IMR-90 (cell line): ENCODE measurements at regions not wholly inside any gene's neighbourhood (a gene's known extent, or its start where the extent isn't known, plus 50 kb on each side); places are given as distances from the start of the nearest gene placed in this dataset.

Source experiments
- RFX5 ChIP-seq: IDR thresholded peaks from 2 replicates; pipeline ENCODE4 v1.8.0; 2012; ENCODE audit warnings: low read depth, mild to moderate bottlenecking, low read length, moderate library complexity
- SMC3 ChIP-seq: fragments of 150-350 bp; IDR thresholded peaks from 2 replicates; pipeline ENCODE4 v1.6.1; 2016; ENCODE audit warnings: low read depth, mild to moderate bottlenecking, antibody characterized with exemption, low read length, moderate library complexity
- TF ChIP-seq, protein P1 (sequence below): conservative IDR thresholded peaks from 2 replicates; pipeline ENCODE4 v1.5.1; 2012; ENCODE audit warnings: mild to moderate bottlenecking, low read depth, low read length, improper control_type of control experiment

DNA sequence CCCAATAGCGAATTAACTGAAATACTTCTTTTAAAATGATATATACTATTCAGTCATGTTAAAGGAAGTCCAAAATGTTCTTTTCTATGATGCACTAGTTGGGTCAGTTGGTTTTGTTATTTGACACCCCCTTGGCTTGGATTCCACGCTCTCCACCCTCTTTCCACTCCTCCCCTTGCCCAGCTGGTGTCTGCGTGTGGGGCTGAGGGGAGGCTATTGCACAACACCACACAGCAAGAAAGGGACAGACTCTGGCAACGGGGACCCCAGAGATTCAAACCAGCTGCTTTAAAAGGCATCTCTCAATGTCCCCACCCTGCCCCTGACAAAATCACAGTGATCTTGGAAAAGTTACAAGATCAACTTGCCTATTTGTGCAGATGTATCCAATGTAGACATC lies 394.3 kb downstream of the TGFB2 start:
- TF ChIP-seq SMC3: no peak
- TF ChIP-seq, protein P1, sequence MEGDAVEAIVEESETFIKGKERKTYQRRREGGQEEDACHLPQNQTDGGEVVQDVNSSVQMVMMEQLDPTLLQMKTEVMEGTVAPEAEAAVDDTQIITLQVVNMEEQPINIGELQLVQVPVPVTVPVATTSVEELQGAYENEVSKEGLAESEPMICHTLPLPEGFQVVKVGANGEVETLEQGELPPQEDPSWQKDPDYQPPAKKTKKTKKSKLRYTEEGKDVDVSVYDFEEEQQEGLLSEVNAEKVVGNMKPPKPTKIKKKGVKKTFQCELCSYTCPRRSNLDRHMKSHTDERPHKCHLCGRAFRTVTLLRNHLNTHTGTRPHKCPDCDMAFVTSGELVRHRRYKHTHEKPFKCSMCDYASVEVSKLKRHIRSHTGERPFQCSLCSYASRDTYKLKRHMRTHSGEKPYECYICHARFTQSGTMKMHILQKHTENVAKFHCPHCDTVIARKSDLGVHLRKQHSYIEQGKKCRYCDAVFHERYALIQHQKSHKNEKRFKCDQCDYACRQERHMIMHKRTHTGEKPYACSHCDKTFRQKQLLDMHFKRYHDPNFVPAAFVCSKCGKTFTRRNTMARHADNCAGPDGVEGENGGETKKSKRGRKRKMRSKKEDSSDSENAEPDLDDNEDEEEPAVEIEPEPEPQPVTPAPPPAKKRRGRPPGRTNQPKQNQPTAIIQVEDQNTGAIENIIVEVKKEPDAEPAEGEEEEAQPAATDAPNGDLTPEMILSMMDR: no peak
- TF ChIP-seq RFX5: no peak
